ENCODE measurements at regions not wholly inside any gene's neighbourhood (a gene's known extent, or its start where the extent isn't known, plus 50 kb on each side); places are given as distances from the start of the nearest gene placed in this dataset.

GRCh38 chr2:16215902-16216557, 275.7 kb downstream of the MYCN start:
- TF ChIP-seq CTCF (IDR thresholded peaks at IDR 0.05; ENCODE audit: low read depth, low read length), result no peak
- H3K4me3 ChIP-seq (ENCODE audit: low read depth, low read length), result no peak overlapping the region

- no peak overlapping the region for H3K4me3 ChIP-seq (ENCODE audit: low read depth, low read length)
- TF ChIP-seq CTCF (IDR thresholded peaks at IDR 0.05; ENCODE audit: low read depth, low read length), result no peak
Observed at GRCh38 chr2:16214861-16215260, 274.5 kb downstream of the MYCN start.

- no peak for TF ChIP-seq CTCF (IDR thresholded peaks at IDR 0.05; ENCODE audit: low read depth, low read length)
Observed at GRCh38 chr2:16214391-16214790, 274.0 kb downstream of the MYCN start.

GRCh38 chr2:16212321-16212720, 272.0 kb downstream of the MYCN start:
- TF ChIP-seq CTCF (IDR thresholded peaks at IDR 0.05; ENCODE audit: low read depth, low read length), result no peak
- H3K4me3 ChIP-seq (ENCODE audit: low read depth, low read length), result no peak overlapping the region

More at GRCh38 chr2:16214391-16214790, 274.0 kb downstream of the MYCN start:
- H3K4me3 ChIP-seq (ENCODE audit: low read depth, low read length), result no peak overlapping the region

- no peak overlapping the region for H3K4me3 ChIP-seq (ENCODE audit: low read depth, low read length)
- no peak for TF ChIP-seq CTCF (IDR thresholded peaks at IDR 0.05; ENCODE audit: low read depth, low read length)
Observed at GRCh38 chr2:16211341-16211740, 271.0 kb downstream of the MYCN start.

GRCh38 chr2:16210841-16211240, 270.5 kb downstream of the MYCN start:
- TF ChIP-seq CTCF (IDR thresholded peaks at IDR 0.05; ENCODE audit: low read depth, low read length), result no peak

GRCh38 chr2:16209799-16210198, 269.4 kb downstream of the MYCN start:
- no peak overlapping the region for H3K4me3 ChIP-seq (ENCODE audit: low read depth, low read length)
- TF ChIP-seq CTCF (IDR thresholded peaks at IDR 0.05; ENCODE audit: low read depth, low read length), result no peak

More at GRCh38 chr2:16210841-16211240, 270.5 kb downstream of the MYCN start:
- no peak overlapping the region for H3K4me3 ChIP-seq (ENCODE audit: low read depth, low read length)
